HG03066 (cell line): ENCODE measurements at regions not wholly inside any gene's neighbourhood (a gene's known extent, or its start where the extent isn't known, plus 50 kb on each side); places are given as distances from the start of the nearest gene placed in this dataset.

Source experiments
- ATAC-seq: cut with Tn5 transposase; IDR thresholded peaks from one replicate; pipeline ENCODE4 v1.9.1; 2021; ENCODE audit warnings: low read depth; ENCODE audit not compliant: unreplicated experiment

DNA sequence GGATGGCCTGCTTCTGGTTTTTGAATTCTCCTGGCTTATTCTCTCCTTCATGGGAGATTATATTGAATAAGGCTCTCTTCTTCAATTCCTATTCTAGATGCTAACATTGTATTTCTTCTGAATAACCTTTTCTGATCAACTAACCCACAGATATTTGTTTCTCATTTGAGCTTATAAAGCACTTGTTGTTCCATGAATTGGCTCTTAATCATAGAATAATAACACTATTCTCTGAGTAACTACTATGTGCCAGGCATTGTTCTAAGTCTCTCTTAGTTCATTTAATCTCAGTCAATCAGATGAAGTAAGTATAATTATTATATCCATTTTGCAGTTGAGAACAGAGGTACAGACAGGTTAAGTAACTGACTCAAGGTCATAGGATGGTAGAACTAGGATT lies 136.3 kb upstream of the MLIP start:
- no peak for ATAC-seq

DNA sequence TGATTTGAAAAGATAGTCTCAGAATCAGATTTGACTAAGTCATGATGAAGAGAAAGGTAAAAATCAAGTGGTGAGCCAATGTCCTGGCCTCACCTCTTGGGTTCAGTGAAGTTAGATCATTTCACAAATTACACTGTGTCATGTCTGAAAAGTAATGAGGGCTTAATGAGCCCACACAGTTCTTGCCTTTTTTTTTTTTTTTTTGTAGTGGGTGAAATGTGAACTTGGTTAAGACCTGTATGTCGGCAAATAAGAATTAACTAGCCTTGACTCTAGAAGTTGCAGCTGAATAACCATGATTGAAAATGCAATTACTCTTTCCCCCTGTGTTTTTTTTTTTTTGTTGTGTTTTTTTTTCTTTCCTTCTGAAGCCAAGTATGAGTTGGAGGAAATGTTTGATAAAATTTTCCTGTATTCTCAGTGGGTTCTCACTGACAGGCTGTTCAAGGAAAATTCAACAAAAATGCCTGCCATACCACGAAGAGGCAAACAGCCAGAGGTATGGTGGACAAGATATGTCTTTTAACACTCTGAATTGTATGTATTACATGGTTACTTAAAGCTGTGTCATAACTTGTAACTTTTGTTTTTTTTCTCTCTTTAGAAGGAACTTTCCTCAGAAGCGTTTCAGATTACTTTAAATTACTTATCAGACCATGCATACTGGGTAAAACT lies 135.2 kb upstream of the MLIP start:
- no peak for ATAC-seq

DNA sequence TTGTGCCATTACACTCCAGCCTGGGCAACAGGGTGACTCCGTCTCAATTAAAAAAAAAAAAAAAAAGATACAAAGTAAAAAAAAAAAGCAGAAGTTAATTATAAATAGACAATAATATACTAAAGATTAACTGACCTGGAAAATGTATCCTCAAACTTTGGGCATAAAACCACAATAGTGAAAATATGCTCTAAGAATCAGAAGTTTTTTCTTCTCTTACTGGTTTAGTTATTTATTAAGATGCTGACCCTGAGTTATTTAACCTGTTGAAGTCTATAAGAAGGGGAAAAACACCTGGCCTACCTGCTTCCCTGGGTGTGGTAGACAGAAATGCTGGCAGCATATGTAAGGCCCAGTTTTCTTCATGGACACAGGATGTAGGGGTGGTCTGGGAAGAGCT lies 133.7 kb upstream of the MLIP start:
- no peak for ATAC-seq

DNA sequence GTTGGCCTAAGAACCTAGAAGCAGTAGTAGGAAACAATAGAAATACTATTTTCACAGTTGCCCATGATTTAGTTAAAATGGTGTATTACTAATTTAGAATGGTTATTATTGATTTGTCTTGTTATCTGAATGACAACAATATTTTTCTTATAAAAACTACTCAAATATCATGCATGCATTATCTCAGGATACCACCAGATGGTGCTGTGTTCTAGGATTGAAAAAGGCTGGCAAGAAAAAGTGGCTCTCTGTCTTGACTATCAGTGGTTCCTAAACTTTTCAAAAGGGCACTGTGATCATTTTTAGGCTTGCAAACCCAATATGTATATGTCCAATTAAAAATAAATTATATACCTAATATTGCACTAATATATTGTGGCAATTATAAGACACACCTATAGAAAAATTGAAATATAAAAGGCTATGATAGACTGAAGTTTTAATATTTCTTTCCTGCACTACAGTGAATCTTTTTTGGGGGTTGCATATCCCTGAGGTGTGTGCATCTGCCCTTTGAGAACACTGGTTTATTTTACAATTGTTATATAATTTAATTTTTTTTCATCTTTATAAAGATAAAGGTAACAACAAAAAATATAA lies 131.7 kb upstream of the MLIP start:
- ATAC-seq, result no peak

DNA sequence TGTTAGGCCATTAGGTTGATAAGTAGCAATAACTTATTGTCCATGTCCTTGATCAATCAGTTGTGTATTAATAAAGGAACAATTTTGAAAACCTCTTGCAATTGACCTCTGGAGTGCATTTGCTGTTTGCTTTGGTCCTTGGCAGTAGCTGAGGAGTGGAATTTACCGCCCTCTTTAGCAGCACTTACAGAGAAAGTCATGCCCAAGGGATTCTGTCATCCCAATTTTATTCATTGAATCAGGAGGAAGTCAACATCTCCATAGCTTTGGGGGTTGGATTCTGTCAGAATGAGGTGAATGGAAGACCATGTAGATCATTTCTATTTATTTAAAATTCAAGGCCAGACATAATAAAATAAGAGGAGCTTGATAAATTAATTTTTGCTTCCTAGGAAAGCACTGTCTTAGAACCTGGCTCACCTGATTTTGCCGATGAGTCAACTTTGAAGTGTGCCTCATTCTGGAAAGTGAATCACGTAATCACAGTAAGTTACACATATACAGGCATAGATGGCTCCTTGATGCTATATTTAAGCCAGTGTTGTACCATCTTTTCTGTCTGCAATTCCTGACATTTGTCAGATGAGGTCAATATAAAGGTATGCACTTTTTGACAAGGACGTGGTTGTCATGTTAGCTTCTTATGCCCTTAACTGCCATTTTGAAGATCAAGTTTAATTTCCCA lies 128.7 kb upstream of the MLIP start:
- ATAC-seq, result no peak

DNA sequence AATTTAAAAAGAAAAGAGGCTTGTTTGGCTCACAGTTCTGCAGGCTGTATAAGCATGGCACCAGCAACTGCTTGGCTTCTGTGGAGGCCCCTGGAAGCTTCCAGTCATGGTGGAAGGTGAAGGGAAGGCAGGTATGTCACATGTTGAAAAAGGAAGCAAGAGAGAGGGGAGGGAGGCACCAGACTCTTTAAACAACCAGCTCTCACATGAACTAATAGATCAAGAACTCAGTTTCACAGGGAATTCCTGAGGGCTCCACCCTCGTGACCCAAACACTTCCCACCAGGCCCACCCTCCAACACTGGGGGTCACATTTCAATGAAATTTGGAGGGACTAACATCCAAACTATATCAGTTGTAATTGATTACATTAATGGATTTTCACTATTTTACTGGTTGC lies 127.9 kb upstream of the MLIP start:
- no peak for ATAC-seq

DNA sequence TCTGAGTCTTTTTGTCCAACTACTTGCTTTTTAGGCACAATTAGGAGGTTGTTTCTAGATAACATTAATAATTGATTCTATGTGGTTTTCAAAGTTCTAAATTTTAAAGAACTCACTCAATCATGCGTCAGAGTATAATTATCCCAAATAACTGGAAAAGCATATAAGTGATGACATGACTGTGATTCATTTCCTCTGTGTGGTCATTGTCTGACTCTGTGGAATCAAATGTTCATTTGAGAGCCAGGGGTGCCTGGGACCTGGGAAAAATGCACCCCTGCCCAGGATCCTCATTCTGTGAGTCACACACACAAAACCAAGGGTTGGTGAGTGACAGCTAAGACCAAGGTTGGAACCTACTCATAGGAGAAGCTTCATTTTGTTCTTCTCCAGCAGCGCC lies 127.1 kb upstream of the MLIP start:
- ATAC-seq, result no peak

DNA sequence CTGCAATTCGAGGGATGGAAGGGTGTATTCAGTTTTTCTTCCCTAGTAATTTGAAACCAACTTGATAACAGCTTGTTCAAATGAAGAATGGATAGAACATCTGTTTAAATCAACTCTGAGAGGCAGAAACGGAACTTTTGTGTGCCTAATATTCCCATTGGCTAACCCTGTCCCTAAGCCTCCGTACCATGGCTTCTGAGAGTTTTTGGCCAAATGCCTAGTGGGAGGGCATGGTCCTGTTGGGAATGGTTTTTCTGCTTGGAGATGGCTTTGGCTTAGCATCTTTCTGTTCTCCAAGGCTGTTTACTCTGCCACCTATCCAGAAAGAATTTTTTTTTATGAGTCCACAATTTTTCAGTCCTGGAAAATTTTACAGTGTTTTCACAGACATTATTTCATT lies 126.7 kb upstream of the MLIP start:
- ATAC-seq, result no peak

DNA sequence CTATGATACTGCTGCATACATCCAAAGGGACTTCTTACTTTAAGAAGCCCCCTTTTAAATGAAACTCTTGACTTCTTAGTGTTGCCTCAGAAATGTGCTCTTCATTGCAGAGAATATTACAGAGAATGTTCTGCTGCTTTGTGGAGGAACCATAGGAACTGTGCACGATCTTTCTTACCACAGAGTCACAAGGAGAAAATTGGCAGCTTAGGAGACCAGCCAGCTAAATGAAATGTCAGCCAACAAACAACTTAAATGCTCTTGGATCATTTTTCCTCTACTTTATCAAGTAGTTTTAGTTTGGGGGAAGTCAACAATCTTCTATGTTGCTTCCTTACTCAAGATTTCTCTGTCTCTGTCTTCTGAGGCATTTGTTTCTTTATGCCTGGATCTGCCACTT lies 125.9 kb upstream of the MLIP start:
- no peak for ATAC-seq

DNA sequence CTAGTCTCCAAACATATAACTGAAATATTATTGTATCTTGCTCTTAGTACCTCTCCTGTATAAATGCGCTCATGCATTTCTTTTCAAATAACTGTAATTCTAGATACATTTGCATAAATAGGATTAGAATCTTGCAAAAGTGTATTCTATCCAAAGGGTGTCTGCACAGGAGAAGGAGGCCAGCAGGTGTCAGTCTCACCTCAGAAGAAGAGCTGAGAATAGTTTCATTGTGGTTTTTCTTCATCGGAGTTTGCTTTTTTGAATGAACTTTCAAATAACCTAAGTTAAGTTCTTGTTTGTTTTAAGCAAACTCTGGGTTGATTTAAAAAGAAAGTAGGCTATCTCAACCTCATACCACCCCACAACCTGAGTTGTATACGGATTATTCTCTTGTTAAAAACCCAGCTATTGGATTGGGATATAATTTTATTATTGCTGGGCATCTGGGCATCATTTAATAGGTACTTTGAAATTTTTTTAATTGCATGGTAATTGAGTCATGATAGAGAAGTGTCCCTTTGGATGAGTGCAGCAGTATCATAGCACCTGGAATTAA lies 125.0 kb upstream of the MLIP start:
- peak; percentile 55 for ATAC-seq

DNA sequence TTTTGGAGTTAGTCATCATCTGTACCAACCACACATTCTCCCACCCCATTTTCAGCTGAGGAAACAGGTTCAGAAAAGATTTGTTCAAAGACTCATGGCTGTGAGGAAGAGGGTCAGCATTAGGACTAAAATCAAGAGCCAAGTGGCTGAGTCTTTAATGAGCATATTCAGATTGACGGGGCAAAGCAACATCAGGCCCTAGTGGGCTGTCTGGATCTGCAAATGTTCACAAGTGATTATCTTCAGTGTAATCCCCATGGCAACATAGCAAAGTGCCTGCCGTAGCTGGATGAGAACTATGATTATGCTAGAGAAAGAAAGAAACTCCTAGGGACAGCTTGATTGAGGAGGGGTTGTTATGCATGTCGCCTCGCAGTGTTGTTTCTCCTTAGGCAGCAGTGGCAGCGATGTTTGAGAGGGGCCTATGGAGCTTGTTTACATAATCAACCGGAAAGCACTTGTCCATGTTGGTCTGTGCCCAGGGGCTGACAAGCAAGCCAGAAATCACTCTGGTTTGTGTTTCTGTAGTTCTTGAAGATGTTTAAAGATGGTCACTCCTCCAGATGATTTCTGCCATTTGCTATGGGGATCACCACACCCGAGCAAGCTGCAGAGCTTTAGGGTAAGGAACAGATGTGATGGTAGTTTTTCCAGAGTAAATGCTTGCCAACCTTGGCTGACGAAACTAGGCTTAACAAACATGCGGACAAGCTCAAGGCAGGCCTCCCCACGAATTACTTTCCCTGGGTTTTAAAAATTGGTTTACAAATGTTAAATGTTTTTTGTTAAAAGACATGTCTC lies 124.3 kb upstream of the MLIP start:
- ATAC-seq, result no peak

DNA sequence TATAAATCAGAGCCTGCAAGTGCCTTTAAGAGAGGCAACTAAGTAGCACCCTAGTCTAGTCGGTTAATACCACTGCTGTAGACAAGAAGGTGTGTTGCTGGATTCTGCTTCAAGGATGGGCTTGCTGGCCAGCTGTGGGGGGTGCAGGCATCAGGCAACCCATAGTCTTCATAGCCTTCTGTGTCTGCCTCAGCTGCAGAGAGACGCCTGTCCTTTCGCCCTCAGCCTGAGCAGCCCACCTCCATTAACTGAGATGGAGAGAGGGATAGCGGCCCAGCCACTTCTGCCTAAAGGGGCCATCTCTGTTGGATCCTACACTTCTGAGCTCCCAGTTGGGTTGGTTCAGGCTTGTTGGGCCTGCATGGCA lies 123.7 kb upstream of the MLIP start:
- no peak for ATAC-seq

DNA sequence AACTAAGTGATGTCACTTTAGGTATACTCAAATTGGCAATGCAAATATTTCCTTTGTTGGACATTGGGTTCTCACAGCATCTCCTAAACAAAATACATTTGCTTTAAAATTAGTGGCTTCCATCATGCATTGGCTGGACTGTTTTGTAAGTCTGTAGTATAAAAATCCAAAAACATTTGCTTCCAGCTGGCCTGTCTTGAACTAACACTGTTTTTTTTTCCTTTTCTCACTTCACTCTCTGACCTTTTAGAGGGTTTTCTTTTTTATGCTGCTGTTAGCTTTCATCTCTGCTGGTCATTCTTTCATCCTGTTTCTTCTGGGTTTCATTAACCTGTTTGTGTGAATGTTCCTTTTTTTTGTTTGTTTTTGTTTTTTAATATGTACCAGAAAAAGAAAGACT lies 121.7 kb upstream of the MLIP start:
- no peak for ATAC-seq

DNA sequence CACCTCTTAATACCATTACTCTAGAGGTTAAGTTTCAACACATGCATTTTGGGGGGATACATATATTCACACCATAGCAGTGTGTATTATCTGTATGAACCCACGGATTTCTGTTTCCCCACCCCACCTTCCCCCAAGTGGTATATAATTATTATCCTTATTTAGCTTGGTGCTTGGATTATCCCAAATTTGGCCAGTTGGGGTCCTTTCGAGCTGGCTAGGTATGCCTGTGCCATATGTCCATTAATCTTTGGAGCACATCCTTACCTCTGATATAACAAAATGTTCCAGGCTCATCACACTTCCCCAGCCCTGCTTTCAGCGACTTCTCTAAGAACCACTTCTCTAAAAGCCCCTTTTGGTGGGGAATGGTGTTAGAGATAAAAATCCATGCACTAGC lies 118.7 kb upstream of the MLIP start:
- no peak for ATAC-seq

DNA sequence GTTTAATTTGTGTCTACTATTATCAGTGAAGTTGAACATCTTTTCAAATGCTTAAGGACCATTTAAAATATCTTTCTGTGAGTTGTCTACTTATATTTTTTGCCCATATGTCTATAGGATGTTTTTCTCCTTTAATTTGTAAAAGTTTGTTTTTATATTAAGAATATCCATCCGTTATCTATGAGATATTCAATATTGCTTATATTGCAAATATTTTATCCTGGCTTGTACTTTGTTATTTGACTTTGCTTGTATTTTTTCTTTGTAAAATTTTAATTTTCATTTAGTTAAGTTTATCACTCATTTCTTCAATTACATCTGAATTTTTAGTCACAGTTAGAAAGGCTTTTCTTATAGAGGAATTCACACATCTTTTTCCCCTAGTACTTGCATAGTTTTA lies 117.0 kb upstream of the MLIP start:
- ATAC-seq, result no peak

DNA sequence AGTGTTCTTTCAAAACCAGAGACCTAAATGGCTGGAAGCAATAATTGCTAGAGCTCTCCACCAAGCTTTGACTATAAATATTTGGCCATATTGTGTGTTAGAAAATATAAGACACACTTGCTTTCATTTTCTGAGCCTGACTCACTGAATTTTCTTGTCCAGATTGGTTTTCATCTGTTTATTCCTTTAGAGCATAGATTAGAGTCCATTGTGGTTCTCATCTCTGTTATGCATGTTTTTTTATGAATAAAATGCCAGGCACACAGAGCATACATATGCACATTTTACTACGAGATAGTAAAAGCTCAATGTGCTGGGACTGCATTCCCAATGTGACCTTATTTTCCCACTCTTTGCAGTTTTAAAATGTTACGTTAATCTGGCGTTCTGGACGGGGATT lies 115.3 kb upstream of the MLIP start:
- no peak for ATAC-seq

DNA sequence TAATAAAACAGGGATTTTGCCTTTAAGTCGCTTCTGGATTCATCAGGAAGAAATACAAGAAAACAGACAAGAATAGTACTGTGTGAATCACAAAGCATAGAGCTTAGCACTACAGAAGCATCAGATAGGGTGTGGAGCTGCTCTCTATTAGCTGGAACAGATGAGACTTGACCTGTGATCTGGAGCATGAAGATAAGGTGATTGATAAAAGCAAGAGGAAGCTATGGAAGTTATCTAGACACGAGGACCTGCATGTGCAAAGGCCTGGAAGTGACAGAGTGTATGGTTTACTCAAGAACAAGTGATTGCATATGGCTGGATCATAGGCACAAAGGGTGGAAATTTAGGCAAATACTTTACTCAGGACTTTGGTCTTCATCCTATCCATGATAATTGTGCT lies 112.9 kb upstream of the MLIP start:
- no peak for ATAC-seq

DNA sequence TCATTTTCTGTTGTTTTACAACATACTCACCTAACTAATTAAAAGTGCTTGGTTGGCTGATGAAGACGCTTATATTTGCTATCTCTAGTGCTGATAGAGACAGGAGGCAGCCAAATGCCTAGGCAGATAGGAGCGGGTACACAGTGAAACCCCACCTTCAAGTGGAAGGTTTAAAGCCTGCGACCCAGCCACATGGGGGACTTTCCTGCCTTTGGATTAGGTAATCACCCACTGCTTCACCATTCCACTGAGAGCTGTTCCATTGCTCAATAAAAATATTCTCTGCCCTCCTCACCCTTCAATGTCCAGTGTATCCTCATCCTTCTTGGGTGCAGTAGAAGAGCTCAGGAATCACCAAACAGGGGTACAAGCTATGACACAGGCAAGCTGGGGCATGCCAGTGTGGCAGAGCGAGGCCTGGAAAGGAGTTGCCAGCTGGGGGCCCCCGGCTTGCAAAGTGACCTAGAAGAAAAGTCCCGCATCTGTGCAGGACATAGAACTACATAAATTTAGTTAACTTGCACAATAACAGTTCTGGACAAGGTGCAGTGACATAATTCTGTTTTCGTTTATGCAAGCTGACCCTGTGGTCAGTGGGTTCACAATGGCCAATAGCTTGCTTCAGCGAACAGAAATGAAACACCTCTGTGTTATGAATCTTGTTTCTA lies 112.0 kb upstream of the MLIP start:
- ATAC-seq, result no peak

DNA sequence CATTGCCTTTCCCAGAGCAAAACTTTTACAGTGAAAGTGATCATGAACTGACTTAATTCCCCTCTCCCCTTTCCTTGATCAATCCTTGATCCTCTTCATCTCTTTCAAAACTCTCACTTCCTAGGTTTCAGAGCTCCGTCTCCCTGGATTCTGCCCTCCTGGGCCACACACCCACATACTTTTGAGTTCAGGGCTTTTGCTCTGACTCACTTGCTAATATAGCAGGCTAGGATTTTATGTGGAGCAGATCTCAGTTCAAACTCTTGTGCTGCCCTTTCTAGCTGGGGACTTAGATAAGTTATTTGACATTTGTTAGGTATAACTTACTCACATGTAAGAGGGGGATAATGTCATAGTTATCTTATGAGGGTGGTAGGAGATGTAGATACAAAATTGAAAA lies 109.1 kb upstream of the MLIP start:
- no peak for ATAC-seq

DNA sequence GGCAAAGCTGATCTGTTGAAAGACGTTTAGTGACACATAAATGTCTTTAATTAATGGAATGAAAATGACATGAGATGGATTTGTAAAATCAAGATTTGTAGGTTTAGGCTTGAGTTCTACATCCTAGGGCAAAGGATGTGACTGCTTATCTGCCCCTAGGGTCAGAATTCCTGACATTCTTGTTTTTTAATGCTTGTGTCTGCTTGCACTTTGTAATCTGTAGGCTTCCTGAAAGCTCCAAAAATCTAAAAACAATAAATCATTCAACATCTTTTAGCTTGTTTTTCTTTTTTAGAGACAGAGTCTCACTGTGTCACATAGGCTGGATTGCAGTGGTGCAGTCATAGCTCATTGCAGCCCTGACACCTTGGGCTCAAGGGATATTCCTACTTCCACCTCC lies 107.9 kb upstream of the MLIP start:
- ATAC-seq, result no peak

DNA sequence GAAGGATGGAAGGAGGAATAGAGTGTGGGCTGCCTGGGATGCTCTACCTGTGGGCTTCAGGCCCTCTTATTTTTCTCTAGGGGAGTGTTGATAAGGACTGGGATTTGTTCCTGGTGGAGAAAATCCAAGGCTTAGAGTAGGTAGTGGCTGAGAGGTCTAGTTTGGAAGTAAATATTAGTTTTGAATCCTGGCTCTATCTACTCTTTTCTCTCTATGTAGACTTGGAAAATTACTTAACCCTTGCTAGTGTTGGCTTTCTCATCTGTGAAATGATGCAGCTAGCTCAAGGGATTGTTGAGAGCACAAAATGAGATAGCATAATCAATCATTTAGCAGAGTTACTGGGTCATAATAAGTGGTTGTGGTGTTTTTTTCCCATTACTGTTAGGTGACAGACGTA lies 102.7 kb upstream of the MLIP start:
- no peak for ATAC-seq
